Esophagus muscularis mucosa (tissue), 4 donors: ENCODE measurements at regions not wholly inside any gene's neighbourhood (a gene's known extent, or its start where the extent isn't known, plus 50 kb on each side); places are given as distances from the start of the nearest gene placed in this dataset.

Source experiments
- CTCF ChIP-seq, 3 experiments: fragments of 200-600 bp in 2 of 3; fragments of 450-650 bp in 1 of 3; sonication (generic) in 2 of 3; IDR thresholded peaks; one replicate each; pipeline ENCODE4 v1.5.1; 2017 to 2019; ENCODE audit warnings: antibody characterized with exemption in 3 of 3, mild to moderate bottlenecking in 2 of 3, moderate library complexity in 1 of 3
- EP300 ChIP-seq: sonication (generic); formaldehyde crosslinking; IDR thresholded peaks from one replicate; pipeline ENCODE4 v1.6.1; 2017; ENCODE audit warnings: antibody characterized with exemption
- POLR2A ChIP-seq: fragments of 450-650 bp; IDR thresholded peaks from one replicate; pipeline ENCODE4 v1.6.1; 2017; ENCODE audit warnings: antibody characterized with exemption, moderate library complexity, mild to moderate bottlenecking, low read depth

GRCh38 chr3:144112036-144112435, 140.4 kb downstream of the DIPK2A start:
- TF ChIP-seq CTCF (IDR thresholded peaks at IDR 0.05) (no peak), POLR2A (no peak), EP300 (no peak)
